NT2/D1 (cell line): ENCODE measurements at regions not wholly inside any gene's neighbourhood (a gene's known extent, or its start where the extent isn't known, plus 50 kb on each side); places are given as distances from the start of the nearest gene placed in this dataset.

Source experiments
- DNase-seq: peaks from one replicate; pipeline ENCODE4 v3.0.0-alpha.2; 2011; ENCODE audit warnings: low read depth, low spot score
- H3K27me3 ChIP-seq: 2 replicates; pipeline ENCODE4 v1.6.0; 2011; ENCODE audit warnings: mild to moderate bottlenecking; ENCODE audit not compliant: insufficient read length, insufficient read depth
- H3K36me3 ChIP-seq: 2 replicates; pipeline ENCODE4 v1.6.1; 2011; ENCODE audit warnings: mild to moderate bottlenecking, low read length, mixed read lengths; ENCODE audit not compliant: insufficient read depth, insufficient read length
- H3K4me1 ChIP-seq: 2 replicates; pipeline ENCODE4 v1.5.1; 2011; ENCODE audit not compliant: insufficient read depth, insufficient read length
- H3K4me3 ChIP-seq: 2 replicates; pipeline ENCODE4 v1.5.1; 2011; ENCODE audit warnings: low read depth; ENCODE audit not compliant: insufficient read length
- H3K9ac ChIP-seq: 2 replicates; pipeline ENCODE4 v1.6.0; 2011; ENCODE audit warnings: low read depth; ENCODE audit not compliant: insufficient read length
- H3K9me3 ChIP-seq: 2 replicates; pipeline ENCODE4 v1.5.1; 2011; ENCODE audit warnings: mild to moderate bottlenecking, low read length; ENCODE audit not compliant: insufficient read depth
- SUZ12 ChIP-seq: IDR thresholded peaks from 2 replicates; pipeline ENCODE4 v1.6.1; 2011; ENCODE audit not compliant: insufficient read length, insufficient read depth; ENCODE audit errors: extremely low read depth
- YY1 ChIP-seq: IDR thresholded peaks from 2 replicates; pipeline ENCODE4 v1.6.1; 2011; ENCODE audit not compliant: insufficient read length, insufficient read depth
- ZNF274 ChIP-seq: IDR thresholded peaks from 2 replicates; pipeline ENCODE4 v1.6.1; 2011; ENCODE audit warnings: mild to moderate bottlenecking, low read depth, low read length

GRCh38 chr12:89884416-89884898 is 175.8 kb upstream of the ATP2B1 start:
- no peaks in the 10 kb centered on the region for H3K27me3 ChIP-seq
- H3K4me3 ChIP-seq: no peak overlapping the region
- TF ChIP-seq SUZ12 (no peak), ZNF274 (no peak), YY1 (no peak)
- H3K36me3 ChIP-seq: no peaks in the 10 kb centered on the region
- no peaks in the 10 kb centered on the region for H3K4me1 ChIP-seq
- no peak overlapping the region for H3K9ac ChIP-seq
- peaks cover 8% of the 10 kb centered on the region for H3K9me3 ChIP-seq
- DNase-seq: no peak

- DNase-seq: peak; percentile 78
- TF ChIP-seq ZNF274: no peak
- no peak for TF ChIP-seq SUZ12
- Histone ChIP-seq H3K9ac (no peak overlapping the region), H3K27me3 (no peaks in the 10 kb centered on the region), H3K9me3 (peaks cover 2% of the 10 kb centered on the region; the same call in 1 of the 2 replicates), H3K4me1 (no peaks in the 10 kb centered on the region), H3K36me3 (no peaks in the 10 kb centered on the region), H3K4me3 (no peak overlapping the region)
Measured at GRCh38 chr12:89883630-89884389, 175.2 kb upstream of the ATP2B1 start.

GRCh38 chr12:89882792-89883191 is 174.2 kb upstream of the ATP2B1 start:
- no peak for DNase-seq
- H3K27me3 ChIP-seq: no peaks in the 10 kb centered on the region
- TF ChIP-seq YY1: no peak
- TF ChIP-seq ZNF274: no peak
- TF ChIP-seq SUZ12: no peak
- no peaks in the 10 kb centered on the region for H3K4me1 ChIP-seq
- H3K9me3 ChIP-seq: no peaks in the 10 kb centered on the region
- H3K36me3 ChIP-seq: no peaks in the 10 kb centered on the region
- H3K4me3 ChIP-seq: no peak overlapping the region
- H3K9ac ChIP-seq: no peak overlapping the region

- Histone ChIP-seq H3K9ac (no peak overlapping the region), H3K9me3 (no peaks in the 10 kb centered on the region)
- DNase-seq: no peak
Measured at GRCh38 chr12:89882050-89882449, 173.4 kb upstream of the ATP2B1 start.

GRCh38 chr12:89880690-89881350 is 172.2 kb upstream of the ATP2B1 start:
- H3K9ac ChIP-seq: no peak overlapping the region
- H3K4me3 ChIP-seq: no peak overlapping the region
- H3K36me3 ChIP-seq: no peaks in the 10 kb centered on the region
- no peaks in the 10 kb centered on the region for H3K4me1 ChIP-seq
- no peak for DNase-seq
- TF ChIP-seq YY1 (no peak), SUZ12 (no peak), ZNF274 (no peak)
- H3K9me3 ChIP-seq: no peaks in the 10 kb centered on the region
- no peaks in the 10 kb centered on the region for H3K27me3 ChIP-seq

More at GRCh38 chr12:89882050-89882449, 173.4 kb upstream of the ATP2B1 start:
- TF ChIP-seq SUZ12 (no peak), ZNF274 (no peak), YY1 (no peak)
- Histone ChIP-seq H3K36me3 (no peaks in the 10 kb centered on the region), H3K4me3 (no peak overlapping the region), H3K27me3 (no peaks in the 10 kb centered on the region), H3K4me1 (no peaks in the 10 kb centered on the region)

- H3K27me3 ChIP-seq: no peaks in the 10 kb centered on the region
- no peak overlapping the region for H3K4me3 ChIP-seq
- H3K4me1 ChIP-seq: no peaks in the 10 kb centered on the region
- no peak for DNase-seq
- TF ChIP-seq ZNF274 (no peak), SUZ12 (no peak), YY1 (no peak)
- H3K9ac ChIP-seq: no peak overlapping the region
- H3K36me3 ChIP-seq: no peaks in the 10 kb centered on the region
- no peaks in the 10 kb centered on the region for H3K9me3 ChIP-seq
Measured at GRCh38 chr12:89879766-89880165, 171.1 kb upstream of the ATP2B1 start.

GRCh38 chr12:89878950-89879349 is 170.3 kb upstream of the ATP2B1 start:
- no peaks in the 10 kb centered on the region for H3K36me3 ChIP-seq
- TF ChIP-seq YY1: no peak
- TF ChIP-seq ZNF274: no peak
- no peak for TF ChIP-seq SUZ12
- H3K9ac ChIP-seq: no peak overlapping the region
- H3K9me3 ChIP-seq: no peaks in the 10 kb centered on the region
- DNase-seq: no peak
- no peak overlapping the region for H3K4me3 ChIP-seq
- H3K4me1 ChIP-seq: no peaks in the 10 kb centered on the region
- H3K27me3 ChIP-seq: no peaks in the 10 kb centered on the region

GRCh38 chr12:89878327-89878726 is 169.7 kb upstream of the ATP2B1 start:
- Histone ChIP-seq H3K9me3 (no peaks in the 10 kb centered on the region), H3K9ac (no peak overlapping the region), H3K36me3 (no peaks in the 10 kb centered on the region), H3K27me3 (no peaks in the 10 kb centered on the region), H3K4me3 (no peak overlapping the region), H3K4me1 (no peaks in the 10 kb centered on the region)
- DNase-seq: no peak
- TF ChIP-seq ZNF274: no peak
- no peak for TF ChIP-seq SUZ12
- no peak for TF ChIP-seq YY1
